Stomach smooth muscle (tissue), 2 donors: ENCODE measurements at regions not wholly inside any gene's neighbourhood (a gene's known extent, or its start where the extent isn't known, plus 50 kb on each side); places are given as distances from the start of the nearest gene placed in this dataset.

Experiments used
- H3K27ac ChIP-seq: one replicate; pipeline ENCODE4 v1.7.0; 2013; ENCODE audit warnings: mild to moderate bottlenecking, low read length, inconsistent platforms
- H3K27me3 ChIP-seq, 2 donors: one replicate each; pipeline ENCODE4 v1.7.0; 2013; ENCODE audit warnings: low read length in 2 of 2; ENCODE audit not compliant: insufficient read depth in 2 of 2, control insufficient read depth in 1 of 2
- H3K36me3 ChIP-seq, 2 donors: one replicate each; pipeline ENCODE4 v1.7.0; 2013; ENCODE audit warnings: low read length in 2 of 2; ENCODE audit not compliant: control insufficient read depth in 2 of 2, insufficient read depth in 2 of 2
- H3K4me1 ChIP-seq: one replicate; pipeline ENCODE4 v1.7.0; 2013; ENCODE audit warnings: low read length; ENCODE audit not compliant: control insufficient read depth, insufficient read depth
- H3K4me3 ChIP-seq, 2 donors: one replicate each; pipeline ENCODE4 v1.7.0; 2013; ENCODE audit warnings: low read length in 2 of 2
- H3K9ac ChIP-seq, 2 donors: one replicate each; pipeline ENCODE4 v1.7.0; 2013; ENCODE audit warnings: low read length in 2 of 2, mild to moderate bottlenecking in 1 of 2
- H3K9me3 ChIP-seq, 2 donors: one replicate each; pipeline ENCODE4 v1.7.0; 2013; ENCODE audit warnings: low read length in 2 of 2; ENCODE audit not compliant: control insufficient read depth in 2 of 2
- donor health status: healthy.
- donor health status: Pancreatic carcinoma.

- no peaks in the 10 kb centered on the region for H3K4me1 ChIP-seq
- no peaks in the 10 kb centered on the region for H3K27me3 ChIP-seq
- H3K27ac ChIP-seq, result no peak overlapping the region
- H3K9me3 ChIP-seq, result no peaks in the 10 kb centered on the region
- H3K36me3 ChIP-seq, result no peaks in the 10 kb centered on the region
- no peak overlapping the region for H3K4me3 ChIP-seq
- no peak overlapping the region for H3K9ac ChIP-seq
Measured at GRCh38 chr4:189267312-189267965, 673.2 kb upstream of the FRG1 start.

- Histone ChIP-seq H3K9ac (no peak overlapping the region), H3K36me3 (no peaks in the 10 kb centered on the region), H3K4me1 (no peaks in the 10 kb centered on the region), H3K9me3 (no peaks in the 10 kb centered on the region), H3K4me3 (no peak overlapping the region), H3K27me3 (no peaks in the 10 kb centered on the region), H3K27ac (no peak overlapping the region)
Measured at GRCh38 chr4:189278597-189279165, 662.0 kb upstream of the FRG1 start.

- Histone ChIP-seq H3K27me3 (no peaks in the 10 kb centered on the region), H3K9ac (no peak overlapping the region)
Measured at GRCh38 chr4:189279188-189279587, 661.5 kb upstream of the FRG1 start.

GRCh38 chr4:189285377-189285776 is 655.3 kb upstream of the FRG1 start:
- H3K27ac ChIP-seq, result no peak overlapping the region
- H3K36me3 ChIP-seq, result no peaks in the 10 kb centered on the region
- no peak overlapping the region for H3K9ac ChIP-seq
- no peaks in the 10 kb centered on the region for H3K4me1 ChIP-seq
- no peaks in the 10 kb centered on the region for H3K27me3 ChIP-seq
- H3K9me3 ChIP-seq, result no peaks in the 10 kb centered on the region
- no peak overlapping the region for H3K4me3 ChIP-seq

More at GRCh38 chr4:189279188-189279587, 661.5 kb upstream of the FRG1 start:
- Histone ChIP-seq H3K9me3 (no peaks in the 10 kb centered on the region), H3K36me3 (no peaks in the 10 kb centered on the region), H3K27ac (no peak overlapping the region), H3K4me1 (no peaks in the 10 kb centered on the region), H3K4me3 (no peak overlapping the region)

GRCh38 chr4:189291939-189292338 is 648.7 kb upstream of the FRG1 start:
- Histone ChIP-seq H3K36me3 (no peaks in the 10 kb centered on the region), H3K9ac (no peak overlapping the region), H3K9me3 (no peaks in the 10 kb centered on the region), H3K27me3 (no peaks in the 10 kb centered on the region), H3K4me3 (no peak overlapping the region), H3K4me1 (no peaks in the 10 kb centered on the region), H3K27ac (no peak overlapping the region)

GRCh38 chr4:189293459-189293858 is 647.2 kb upstream of the FRG1 start:
- no peaks in the 10 kb centered on the region for H3K4me1 ChIP-seq
- no peak overlapping the region for H3K27ac ChIP-seq
- H3K9me3 ChIP-seq, result no peaks in the 10 kb centered on the region
- H3K27me3 ChIP-seq, result no peaks in the 10 kb centered on the region
- H3K9ac ChIP-seq, result no peak overlapping the region
- H3K36me3 ChIP-seq, result no peaks in the 10 kb centered on the region
- no peak overlapping the region for H3K4me3 ChIP-seq

- H3K27ac ChIP-seq, result no peak overlapping the region
- no peaks in the 10 kb centered on the region for H3K9me3 ChIP-seq
- H3K27me3 ChIP-seq, result no peaks in the 10 kb centered on the region
- no peak overlapping the region for H3K9ac ChIP-seq
- H3K4me3 ChIP-seq, result no peak overlapping the region
- no peaks in the 10 kb centered on the region for H3K4me1 ChIP-seq
- no peaks in the 10 kb centered on the region for H3K36me3 ChIP-seq
Measured at GRCh38 chr4:189294574-189294973, 646.1 kb upstream of the FRG1 start.

GRCh38 chr4:189299706-189300105 is 641.0 kb upstream of the FRG1 start:
- H3K4me3 ChIP-seq, result no peak overlapping the region

GRCh38 chr4:189301692-189302091 is 639.0 kb upstream of the FRG1 start:
- Histone ChIP-seq H3K27me3 (no peaks in the 10 kb centered on the region), H3K27ac (no peak overlapping the region), H3K36me3 (no peaks in the 10 kb centered on the region), H3K4me3 (no peak overlapping the region), H3K9ac (no peak overlapping the region), H3K9me3 (no peaks in the 10 kb centered on the region), H3K4me1 (no peaks in the 10 kb centered on the region)

More at GRCh38 chr4:189299706-189300105, 641.0 kb upstream of the FRG1 start:
- no peak overlapping the region for H3K9ac ChIP-seq
- H3K36me3 ChIP-seq, result no peaks in the 10 kb centered on the region
- H3K27me3 ChIP-seq, result no peaks in the 10 kb centered on the region
- H3K27ac ChIP-seq, result no peak overlapping the region
- no peaks in the 10 kb centered on the region for H3K9me3 ChIP-seq
- no peaks in the 10 kb centered on the region for H3K4me1 ChIP-seq

- H3K4me1 ChIP-seq, result no peaks in the 10 kb centered on the region
- no peaks in the 10 kb centered on the region for H3K9me3 ChIP-seq
- H3K4me3 ChIP-seq, result no peak overlapping the region
- no peaks in the 10 kb centered on the region for H3K27me3 ChIP-seq
- H3K9ac ChIP-seq, result no peak overlapping the region
- H3K27ac ChIP-seq, result no peak overlapping the region
- H3K36me3 ChIP-seq, result no peaks in the 10 kb centered on the region
Measured at GRCh38 chr4:189302719-189303118, 638.0 kb upstream of the FRG1 start.

- H3K27me3 ChIP-seq, result no peaks in the 10 kb centered on the region
- H3K9ac ChIP-seq, result no peak overlapping the region
- H3K27ac ChIP-seq, result peak overlapping the region; percentile 6
- H3K4me1 ChIP-seq, result no peaks in the 10 kb centered on the region
- H3K36me3 ChIP-seq, result no peaks in the 10 kb centered on the region
- H3K4me3 ChIP-seq, result peak overlapping the region in 1 of 2 donors; percentile 27
- no peaks in the 10 kb centered on the region for H3K9me3 ChIP-seq
Measured at GRCh38 chr4:189304167-189304566, 636.5 kb upstream of the FRG1 start.
